ENCODE measurements at regions not wholly inside any gene's neighbourhood (a gene's known extent, or its start where the extent isn't known, plus 50 kb on each side); places are given as distances from the start of the nearest gene placed in this dataset.
"Not testable (repeated sequence)": the region's sequence is repeated elsewhere in the genome, so short reads cannot be mapped to it uniquely, and the experiment has no call there.

- DNase-seq = no peak
Measured at GRCh38 chrX:96432647-96433046, 252.0 kb upstream of the DIAPH2 start.

DNA sequence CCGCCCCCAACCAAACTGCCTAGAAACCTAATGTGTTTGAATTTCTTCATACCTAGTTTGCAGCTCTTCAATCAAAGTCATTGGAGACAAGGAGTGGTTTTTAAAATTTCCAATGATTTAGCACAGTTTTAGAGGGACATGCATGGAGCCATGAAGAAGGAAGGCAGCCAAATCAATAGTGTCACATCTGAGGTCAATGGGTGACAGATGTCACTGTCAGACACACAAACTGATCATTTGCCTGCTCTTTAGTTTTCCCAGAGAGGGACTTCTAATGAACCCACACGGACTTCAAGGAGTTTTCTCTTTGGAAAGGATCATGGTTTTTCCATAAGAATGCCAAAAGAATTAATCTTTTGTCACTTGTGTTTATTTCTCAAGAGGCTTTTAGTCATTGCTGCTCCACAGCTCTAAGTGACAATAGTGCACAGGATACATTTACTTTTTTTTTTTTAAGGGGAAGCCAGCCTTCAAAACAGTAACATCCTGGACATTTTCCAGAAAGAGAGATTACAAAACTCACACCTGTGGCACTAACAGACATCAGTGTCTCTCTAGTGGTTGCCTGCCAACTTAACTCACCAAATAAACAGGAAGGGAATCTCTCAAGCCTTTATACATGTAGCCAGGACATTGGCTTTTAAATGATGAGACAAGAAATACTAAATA lies 251.1 kb upstream of the DIAPH2 start:
- DNase-seq = no peak

DNA sequence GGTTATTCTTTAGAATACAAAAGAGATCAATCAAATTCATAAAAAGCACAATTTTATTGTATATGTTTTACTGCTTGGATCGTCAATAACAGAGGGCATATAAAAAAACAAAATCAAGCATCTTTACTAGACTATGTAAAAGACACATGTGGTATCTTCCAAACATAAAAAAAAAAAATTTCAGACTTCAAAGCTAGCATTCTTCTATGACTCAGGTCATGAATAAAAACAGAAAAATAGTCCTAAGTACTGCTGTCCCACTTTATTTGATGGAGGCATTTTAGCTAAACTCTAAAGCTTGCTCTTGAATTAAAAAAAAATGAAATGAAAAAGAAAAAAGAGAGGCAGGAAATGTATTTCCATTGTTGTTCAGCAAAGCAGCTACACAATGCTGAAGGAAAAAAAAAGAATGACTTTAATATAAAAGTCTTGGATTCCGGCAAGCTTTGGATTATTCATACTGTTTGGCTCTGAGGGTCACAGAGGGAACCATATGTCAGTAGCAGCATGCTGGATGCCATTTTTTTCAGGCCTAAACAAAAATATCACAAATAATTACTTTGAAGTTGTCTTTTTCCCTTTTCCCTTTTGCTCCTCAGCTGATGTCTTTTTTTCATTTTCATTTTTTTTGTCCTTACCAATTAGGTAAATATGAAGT lies 249.1 kb upstream of the DIAPH2 start:
- no peak for DNase-seq

DNA sequence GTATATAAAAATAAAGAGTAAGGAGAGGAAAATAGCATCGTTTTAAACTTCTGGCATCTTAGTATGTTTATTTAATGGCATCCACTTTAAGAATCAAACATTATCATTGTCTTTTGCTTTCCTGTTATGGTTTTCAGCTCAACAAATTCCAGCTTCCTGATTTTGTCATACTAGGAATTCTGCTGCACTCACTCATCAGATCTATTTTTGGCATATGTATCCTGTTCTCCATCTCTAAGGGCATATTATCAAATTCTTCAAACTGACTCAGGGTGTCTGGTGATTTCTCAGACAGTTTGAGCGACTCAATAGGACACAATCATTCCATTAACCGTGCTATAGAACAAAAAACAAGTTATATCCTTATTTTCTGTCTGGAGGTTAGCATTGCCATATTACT lies 248.5 kb upstream of the DIAPH2 start:
- no peak for DNase-seq

DNA sequence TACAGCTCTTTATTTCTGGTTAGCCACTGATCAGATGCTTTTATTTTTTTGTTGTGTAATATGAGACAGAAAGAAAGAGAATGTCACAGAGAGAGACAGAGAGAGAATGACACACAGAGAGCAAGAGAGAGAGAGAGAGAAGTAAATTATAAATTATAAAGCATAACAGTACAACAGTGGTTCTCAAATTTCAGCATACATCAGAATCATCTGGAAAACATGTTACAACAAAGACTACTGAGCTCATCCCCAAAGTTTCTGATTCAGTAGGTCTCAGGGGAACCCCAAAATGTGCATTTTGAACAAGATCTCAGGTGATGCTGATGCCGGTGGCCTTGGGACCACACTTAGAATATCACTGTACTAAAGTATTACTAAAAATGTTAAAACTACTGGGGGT lies 245.8 kb upstream of the DIAPH2 start:
- no peak for DNase-seq

DNA sequence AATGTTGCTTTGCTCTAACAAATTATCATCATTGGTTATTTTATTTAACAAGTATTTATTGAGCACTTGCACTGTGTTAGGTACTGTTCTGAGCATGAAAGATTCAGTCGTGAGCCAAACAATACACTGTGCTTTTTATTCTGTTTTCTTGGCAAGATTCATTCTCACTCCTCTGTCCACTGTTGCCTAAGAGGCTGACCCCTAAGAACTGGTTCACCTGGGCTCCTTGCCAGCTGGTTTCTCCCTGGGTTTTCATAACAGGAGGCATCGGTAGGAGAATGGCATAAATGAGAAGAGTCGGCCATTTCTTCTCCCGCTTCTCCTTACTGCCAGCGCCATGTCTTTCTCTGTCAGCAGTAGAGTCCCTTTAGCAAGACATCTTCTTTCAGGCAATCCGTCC lies 243.7 kb upstream of the DIAPH2 start:
- no peak for DNase-seq

- no peak for DNase-seq
Measured at GRCh38 chrX:96445531-96446065, 239.0 kb upstream of the DIAPH2 start.

- DNase-seq = no peak
Measured at GRCh38 chrX:96446524-96446923, 238.1 kb upstream of the DIAPH2 start.

DNA sequence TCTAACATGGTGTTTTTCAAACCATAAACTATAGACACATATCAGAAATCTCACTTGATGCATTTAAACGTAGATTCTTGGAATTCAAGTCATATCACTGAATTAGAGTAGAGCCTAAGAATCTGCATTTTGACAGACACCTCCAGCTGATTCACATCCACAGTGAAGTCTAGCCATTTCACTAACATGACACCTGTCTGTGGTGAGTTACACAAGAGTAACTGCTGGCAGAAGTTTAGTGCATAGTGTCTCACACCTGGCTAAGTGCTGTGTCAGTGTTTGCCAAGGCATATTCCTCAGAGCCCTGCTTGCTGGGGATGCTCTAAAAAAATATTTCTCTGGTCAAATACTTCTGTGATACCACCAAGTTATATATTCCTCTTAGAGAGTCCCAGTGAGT lies 237.5 kb upstream of the DIAPH2 start:
- no peak for DNase-seq

DNA sequence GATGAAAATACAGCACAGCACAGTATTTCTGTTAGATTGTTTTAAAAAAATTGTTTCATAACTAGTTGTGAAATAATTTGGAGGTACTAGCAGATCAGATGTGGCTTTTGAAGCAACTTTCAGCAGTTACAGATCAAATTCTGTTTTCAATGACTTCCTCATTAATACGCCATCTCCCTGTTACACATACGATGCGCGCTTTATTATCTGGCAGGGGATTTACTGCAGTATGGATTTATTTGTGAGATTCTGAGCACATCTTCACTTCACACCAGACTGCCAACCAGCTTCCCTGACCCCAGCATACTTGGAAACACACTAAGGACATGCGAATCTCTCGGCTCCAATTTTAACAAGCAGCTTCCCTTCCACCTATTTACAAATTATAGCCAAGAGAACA lies 235.5 kb upstream of the DIAPH2 start:
- DNase-seq = no peak

GRCh38 chrX:96449896-96450295 lies 234.7 kb upstream of the DIAPH2 start:
- DNase-seq = no peak

DNA sequence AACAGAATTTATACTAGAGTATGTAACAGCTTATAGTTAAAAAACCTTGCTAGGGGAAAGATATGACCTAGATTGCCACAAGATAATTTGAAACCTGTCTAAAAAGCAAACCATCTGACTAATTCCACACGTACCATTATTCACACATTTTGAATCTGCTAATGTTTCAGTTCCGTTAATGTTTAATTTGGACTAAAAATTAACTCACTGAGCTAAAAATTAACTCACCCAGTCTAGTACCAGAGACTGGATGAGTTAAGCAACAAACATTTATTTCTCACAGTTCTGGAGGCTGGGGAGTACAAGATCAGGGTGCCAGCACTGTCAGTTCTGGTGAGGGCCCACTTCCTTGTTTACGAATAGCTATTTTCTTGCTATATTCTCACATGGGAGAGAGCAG lies 231.5 kb upstream of the DIAPH2 start:
- DNase-seq = no peak

DNA sequence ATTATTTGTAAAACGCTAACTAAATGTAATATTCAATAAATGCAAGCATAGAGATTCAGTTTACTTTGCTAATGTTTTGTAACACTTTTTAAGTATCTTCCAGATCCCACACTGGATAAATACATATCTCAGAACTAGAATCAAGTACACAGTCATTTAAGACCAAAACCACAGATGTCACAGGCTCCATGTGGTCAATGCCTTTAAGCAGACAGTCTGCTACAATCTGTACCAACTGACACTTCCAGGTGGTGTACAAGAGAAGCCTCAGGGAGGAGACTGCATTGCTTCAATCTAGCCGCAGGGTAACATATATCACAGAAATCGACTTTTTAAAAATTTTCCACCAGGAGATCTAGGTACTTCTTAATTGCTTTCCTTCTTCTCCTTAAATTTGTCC lies 229.6 kb upstream of the DIAPH2 start:
- no peak for DNase-seq

DNA sequence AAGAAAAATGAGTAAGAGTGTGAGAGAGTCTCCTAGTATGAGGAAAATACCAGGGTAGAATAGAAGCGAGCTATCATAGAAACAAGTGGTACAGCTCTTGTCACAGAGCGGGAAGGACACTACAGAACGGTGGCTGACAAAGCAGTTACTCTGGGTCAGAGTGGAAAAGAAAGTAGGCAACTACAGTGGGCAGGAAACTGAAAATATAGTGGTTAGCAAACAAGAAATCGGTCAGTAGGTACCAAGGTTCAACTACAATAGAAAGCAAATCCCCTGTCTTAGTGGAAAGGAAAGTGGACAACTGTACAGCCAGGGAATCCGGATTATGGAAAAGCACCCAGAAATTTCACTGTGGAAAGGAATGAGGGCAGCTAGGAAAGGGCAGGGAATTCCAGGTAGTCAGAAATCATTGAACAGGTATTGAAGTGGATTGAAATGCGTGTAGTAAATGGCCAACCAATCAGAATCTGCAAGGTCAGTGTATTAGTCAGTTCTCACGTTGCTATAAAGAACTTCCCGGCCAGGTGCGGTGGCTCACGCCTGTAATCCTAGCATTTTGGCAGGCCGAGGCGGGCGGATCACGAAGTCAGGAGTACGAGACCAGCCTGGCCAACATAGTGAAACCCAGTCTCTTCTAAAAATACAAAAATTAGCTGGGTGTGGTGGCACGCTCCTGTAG lies 219.6 kb upstream of the DIAPH2 start:
- DNase-seq = no peak

- no peak for DNase-seq
Measured at GRCh38 chrX:96474029-96474740, 210.5 kb upstream of the DIAPH2 start.

- DNase-seq = no peak
Measured at GRCh38 chrX:96474741-96475125, 209.9 kb upstream of the DIAPH2 start.

- peak; percentile 12 for DNase-seq
Measured at GRCh38 chrX:96480081-96480480, 204.6 kb upstream of the DIAPH2 start.

DNA sequence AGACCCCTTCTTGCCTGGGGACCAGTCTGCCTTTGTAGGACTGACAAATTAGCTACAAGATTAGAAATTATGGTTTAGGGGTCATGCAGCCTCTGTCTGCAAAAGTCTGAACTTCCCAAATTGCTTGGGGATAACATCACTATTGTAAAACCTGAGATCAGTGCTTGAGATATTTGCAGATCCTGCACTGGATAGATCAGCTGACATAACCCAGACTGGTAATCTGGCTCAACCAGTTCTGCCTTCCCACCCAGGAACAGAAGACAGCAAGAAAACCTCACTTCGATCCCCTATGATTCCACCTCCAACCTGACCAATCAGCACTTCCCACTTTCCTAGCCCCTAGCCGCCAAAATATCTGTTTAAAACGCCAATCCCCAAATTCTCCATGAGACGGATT lies 202.8 kb upstream of the DIAPH2 start:
- no peak for DNase-seq

- DNase-seq = no peak
Measured at GRCh38 chrX:96483647-96484160, 200.9 kb upstream of the DIAPH2 start.

GRCh38 chrX:96486687-96487086 lies 198.0 kb upstream of the DIAPH2 start:
- not testable (repeated sequence) for DNase-seq

- no peak for DNase-seq
Measured at GRCh38 chrX:96502507-96502906, 182.1 kb upstream of the DIAPH2 start.

DNA sequence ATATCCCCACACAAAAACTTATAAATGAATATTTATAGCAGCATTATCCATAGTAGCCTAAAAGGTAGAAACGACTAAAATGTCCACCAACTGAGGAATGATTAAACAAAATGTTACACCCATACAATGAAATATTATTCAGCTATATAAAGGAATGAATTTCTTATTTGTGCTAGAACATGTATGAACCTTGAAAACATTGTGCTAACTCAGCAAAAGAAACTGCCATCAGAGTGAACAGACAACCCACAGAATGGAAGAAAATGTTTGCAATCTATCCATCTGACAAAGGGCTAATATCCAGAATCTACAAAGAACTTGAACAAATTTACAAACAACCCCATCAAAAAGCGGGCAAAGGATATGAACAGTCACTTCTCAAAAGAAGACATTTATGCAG lies 155.3 kb upstream of the DIAPH2 start:
- DNase-seq = not testable (repeated sequence)

DNA sequence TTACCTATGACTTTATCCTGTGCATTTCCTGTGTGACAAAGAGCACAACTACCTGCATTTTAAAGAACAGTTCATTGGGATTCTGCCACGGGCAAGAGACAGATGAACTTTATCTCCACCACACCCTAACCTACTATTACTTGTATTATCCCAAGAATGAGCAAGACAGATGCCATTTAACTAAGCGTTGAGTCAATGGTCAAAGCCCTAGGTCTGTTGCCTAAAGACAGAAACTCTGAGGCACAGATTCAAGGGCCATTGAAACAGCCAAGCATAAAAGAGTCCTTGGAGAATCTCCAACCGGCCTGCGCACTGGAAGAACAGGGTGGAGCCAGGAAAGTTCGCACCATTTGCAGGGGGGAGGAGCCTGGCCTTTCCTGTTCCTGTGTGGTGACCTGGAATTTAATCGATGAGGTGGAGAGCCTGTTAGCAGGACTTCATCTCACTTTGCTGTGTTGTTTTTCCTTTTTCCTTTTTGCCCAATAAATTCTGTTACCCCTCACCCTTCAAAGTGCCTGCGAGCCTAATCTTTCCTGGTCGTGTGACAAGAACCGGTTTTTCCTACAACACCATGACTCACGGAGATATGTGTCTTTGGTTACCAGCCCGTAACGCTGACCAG lies 146.4 kb upstream of the DIAPH2 start:
- no peak for DNase-seq

All from amniotic stem cell (primary cell).